IPS DF 4.7 (cell line): ENCODE measurements at regions not wholly inside any gene's neighbourhood (a gene's known extent, or its start where the extent isn't known, plus 50 kb on each side); places are given as distances from the start of the nearest gene placed in this dataset.

Experiments
- DNase-seq: peaks from one replicate; pipeline ENCODE4 v3.0.0-alpha.2; 2013; ENCODE audit warnings: low spot score; ENCODE audit errors: extremely low read depth

DNA sequence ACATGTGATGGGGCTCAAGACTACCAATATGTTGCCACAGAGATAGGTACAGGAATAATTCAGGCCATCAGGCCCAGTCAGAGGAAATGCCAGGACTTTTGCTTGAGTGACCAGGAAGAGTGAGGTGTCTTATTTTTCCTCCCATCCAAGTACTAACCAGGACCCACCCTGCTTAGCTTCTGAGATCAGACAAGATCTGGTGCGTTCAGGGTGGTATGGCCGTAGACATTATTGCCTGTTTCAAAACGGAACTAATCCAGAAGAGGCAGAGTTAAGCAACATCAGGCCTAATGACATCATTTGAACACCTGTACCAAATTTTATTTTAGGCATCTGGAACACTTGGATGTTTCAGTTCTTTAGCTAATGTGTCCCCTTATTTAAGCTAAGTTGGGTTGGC lies 205.5 kb upstream of the POU2AF2 start:
- DNase-seq = no peak

DNA sequence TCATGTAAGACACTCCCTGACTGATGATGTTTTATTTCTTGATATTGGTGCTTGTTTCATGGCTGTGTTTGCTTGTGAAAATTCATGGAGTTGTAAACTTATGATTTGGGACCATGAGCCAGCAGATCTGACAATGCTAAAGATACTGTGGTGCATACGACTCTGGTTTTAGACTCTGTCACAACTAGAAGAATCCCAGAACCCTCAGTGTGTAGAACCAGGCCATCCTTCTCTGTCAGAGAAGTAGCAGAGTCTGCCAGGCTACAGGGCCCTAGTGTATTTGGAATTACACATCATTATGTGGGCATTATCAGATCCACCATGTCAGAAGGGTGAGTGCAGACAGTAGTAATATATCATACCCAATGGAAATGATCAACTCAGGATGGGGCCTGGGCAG lies 209.8 kb upstream of the POU2AF2 start:
- no peak for DNase-seq

DNA sequence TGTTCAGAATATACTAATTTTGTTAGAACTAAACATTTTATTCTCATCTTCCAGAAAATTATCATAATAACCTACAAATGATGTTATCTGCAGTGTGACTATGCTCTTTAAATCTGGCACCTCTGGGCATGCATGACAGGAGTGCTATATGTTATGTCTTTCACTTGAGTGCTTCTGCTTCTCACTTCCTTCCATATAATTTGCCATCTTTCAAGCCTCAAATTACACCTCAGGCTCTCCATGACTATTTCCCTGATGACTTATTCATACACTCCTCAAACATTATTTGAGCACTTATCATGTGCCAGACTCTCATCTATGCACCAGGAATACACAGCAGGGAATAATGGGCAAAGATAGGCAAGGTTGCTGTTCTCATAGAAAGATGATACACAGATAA lies 219.3 kb upstream of the POU2AF2 start:
- no peak for DNase-seq

DNA sequence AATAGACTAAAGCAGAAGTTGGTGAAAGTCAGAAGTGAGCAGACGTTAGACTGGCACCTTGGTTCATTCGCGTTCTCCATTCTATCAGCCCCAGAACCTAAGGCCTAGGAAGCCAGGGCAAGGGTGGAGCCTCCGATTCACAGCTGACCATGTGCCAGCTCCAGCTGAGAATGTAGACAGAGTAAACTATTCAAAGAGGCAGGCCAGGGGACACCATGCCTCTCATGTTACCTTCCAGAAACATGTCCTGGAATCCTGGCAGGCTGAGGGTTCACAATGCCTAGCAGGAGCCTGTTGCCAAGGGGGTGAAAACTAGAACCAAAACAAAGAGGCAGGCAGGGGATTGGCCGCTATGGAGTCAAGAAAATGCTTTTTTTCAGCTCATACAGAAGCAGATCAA lies 224.4 kb upstream of the POU2AF2 start:
- DNase-seq = no peak

DNA sequence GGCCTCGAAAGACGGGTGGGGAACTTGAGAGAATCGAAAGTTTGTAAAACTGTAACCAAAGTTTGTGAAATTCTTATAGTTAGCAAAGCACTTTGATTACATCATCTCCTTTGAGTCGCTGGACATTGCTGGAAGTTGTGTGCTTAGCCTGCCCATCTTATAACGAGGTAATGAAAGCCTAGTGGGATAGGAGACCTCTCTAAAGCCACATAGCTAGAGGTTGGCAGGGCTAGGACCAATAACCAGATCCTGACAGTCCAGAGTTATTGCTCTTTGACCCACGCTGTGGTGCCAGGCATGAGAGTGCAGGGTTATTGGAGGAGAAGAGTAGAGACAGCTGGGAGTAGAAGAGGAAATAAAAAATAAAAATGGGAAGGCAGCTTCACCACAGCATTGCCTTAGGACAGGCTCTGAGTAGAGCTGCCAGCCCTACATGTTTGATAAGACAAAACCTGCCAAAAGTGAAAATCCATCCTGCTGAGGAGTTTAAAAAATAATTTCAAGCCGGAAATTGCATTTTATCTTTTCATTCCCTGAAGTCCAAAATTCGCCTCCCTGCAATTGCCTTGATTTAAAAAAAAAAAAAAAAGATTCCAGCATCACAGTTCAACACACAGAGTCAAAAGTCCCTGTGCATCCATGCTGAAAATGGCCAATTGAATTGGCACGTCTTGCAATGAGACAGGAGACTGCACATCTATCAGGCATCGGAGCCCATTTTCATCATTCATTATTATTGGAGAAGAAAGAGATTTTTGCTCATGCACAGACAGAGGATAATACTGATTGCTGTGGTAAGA lies 225.5 kb upstream of the POU2AF2 start:
- no peak for DNase-seq

DNA sequence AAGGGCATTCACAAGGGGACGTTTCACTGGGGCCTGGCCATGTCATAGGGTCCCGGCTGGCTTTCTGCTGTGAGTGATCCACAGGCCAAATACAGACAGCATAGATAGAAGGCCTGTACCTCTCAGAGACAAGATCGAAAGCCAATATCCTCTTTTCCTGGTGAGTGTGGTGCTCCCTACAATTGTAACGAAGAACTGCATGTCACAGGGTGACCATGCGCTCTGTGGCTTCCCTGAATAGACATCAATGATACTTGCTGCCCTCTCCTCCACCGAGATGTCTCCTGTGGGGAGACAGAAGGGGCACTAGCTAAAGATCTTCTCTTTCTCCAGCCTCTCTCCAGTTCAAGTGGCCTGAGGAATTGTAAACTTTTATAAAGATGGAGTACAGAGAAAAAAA lies 226.1 kb upstream of the POU2AF2 start:
- DNase-seq = no peak

DNA sequence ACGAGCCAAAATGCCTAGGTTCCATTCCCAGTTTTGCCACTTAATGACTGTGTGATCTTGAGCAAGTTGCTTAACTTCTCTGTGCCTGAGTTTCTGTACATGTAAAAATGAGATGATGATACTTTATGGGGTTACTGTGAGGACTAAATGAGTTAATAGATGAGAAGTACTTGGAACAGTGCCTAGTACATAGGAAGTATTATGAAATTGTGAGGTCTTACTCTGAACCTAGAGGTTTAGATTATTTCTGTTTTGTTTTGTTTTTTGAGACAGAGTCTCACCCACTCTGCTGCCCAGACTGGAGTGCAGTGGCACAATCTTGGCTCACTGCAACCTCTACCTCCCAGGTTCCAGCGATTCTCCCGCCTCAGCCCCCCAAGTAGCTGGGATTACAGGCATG lies 227.0 kb upstream of the POU2AF2 start:
- no peak for DNase-seq

DNA sequence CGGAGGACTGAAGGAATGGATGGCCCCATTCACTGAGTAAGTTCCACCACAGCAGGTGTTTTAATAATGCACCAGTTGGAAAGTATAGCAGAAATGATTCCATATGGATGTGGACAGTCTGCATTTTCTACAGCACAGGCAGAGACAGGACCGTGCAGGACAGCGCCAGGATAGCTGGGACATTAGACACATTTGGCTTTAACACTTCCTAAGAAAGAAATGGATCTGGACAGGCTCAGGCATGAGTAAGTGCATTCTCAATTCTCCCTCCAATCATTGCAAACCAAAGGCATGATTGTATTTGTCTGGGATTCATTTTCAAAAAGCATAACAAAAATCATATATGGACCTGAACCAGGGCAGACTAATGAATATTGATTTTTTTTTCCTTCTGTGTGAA lies 233.0 kb upstream of the POU2AF2 start:
- DNase-seq = no peak

DNA sequence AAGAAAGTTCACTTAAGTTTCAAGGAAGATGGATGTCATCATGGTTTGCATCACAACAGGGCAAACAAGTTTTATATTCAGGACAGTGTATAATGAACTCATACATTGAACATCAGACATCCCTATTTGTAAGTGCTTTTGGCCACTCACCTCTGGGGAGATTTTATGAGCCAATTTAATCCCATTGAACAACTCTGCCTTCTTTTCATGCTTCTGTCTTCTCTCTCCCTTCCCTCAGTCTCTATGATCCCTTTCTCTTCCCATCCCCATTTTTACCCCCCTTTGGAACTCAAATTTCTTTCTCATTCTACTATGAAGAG lies 234.3 kb upstream of the POU2AF2 start:
- no peak for DNase-seq

DNA sequence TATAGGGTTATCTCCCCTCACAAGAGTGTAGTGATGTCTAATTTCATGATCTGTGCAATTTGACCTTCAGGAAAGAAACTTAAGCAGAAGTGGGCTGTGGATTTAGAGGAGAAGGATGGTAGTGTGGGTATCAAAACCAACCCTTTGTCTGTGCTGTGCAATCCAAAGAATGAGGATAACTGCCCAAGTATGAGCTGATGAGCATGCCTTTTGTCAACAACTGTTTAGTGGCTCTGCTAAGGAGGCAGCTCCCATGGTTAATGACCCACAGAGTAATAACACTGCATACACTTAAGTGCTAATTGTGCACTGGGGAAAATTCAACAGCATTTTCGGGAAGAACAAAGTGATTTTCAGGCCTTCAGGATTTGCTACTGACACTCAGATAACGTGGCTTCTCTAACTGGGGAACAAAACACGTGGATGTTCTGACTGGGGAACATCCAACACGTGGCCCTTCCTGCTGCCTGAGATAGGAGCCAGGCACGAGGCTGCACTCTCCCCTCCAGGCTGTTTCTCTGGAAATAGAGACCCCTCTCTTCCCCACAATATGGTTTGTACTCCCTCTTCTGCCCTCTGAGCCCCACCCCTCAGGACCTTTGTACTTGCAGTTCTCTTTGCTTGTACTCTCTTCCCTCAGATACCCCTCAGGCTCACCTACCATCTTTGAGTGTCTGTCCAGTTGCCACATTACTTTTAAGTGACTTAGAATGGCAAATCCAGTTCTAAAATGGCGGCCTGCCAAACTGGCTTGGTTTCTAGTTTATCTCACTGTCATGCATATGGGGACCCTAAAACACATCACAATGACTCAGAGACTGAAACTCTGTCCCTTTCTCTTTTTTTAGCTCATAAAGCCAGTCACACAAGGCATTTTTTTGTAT lies 234.9 kb upstream of the POU2AF2 start:
- no peak for DNase-seq

DNA sequence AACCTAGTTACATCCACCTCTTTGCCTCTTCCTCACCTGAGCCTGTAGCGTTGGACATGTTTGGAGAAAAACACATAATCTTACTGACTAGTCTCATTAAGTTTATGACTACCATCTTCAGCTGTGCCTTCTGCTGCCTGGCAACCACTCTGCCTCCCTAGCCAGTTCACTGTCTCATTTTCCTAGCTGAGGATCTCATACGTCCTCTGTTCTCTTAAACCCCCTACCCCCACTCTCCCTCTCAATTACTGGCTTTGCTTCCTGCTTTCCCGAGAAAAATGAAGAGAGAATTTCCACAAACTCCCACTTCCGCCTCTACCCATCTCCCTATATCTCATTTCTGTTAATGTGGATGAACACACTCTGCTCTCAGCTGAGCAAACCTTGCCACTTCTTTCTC lies 239.3 kb upstream of the POU2AF2 start:
- DNase-seq = no peak

DNA sequence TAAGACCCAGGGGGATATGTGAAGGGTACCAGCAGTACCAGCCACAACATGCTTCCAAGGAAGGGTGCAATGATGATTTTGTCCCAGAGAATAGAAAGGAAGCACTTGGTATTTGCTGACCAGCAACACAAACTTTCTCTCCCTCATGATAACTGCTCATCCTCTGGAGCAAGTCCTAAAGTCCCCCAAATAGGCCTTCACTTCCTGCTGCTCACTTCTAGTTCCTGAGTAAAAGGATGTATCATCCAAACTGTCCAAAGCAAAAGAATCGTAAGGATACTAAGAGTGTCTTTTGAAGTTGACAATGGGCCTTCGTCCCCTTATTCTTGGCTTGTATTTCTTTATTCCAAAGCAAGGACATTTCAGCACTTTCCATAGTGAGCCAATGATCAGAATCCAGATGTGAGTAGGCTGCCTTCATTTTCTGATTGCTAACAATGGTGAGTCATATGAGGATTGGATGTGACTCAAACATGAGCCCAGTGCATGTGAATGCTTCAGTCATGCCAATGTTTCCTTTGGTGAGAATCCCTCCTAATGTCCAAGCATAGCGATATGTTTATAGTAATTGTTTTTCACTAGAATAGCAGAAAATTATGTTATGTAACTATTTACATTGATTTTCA lies 243.4 kb upstream of the POU2AF2 start:
- no peak for DNase-seq

DNA sequence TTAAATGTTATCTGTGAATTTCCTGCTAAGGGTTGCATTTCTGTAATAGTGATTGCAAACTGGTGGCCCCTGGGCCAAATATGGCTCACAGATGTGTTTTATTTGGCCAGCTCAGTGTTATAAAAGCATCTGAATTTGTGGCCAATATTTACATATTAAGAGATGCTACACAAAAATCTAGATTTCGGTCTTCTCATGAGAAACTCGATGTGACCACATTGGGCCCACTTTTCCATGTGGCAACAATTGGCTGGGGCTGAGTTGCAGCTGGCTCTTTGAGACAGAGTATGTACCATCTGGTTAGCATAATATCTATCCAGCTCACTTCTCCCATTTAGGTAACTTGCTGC lies 244.5 kb upstream of the POU2AF2 start:
- DNase-seq = no peak

DNA sequence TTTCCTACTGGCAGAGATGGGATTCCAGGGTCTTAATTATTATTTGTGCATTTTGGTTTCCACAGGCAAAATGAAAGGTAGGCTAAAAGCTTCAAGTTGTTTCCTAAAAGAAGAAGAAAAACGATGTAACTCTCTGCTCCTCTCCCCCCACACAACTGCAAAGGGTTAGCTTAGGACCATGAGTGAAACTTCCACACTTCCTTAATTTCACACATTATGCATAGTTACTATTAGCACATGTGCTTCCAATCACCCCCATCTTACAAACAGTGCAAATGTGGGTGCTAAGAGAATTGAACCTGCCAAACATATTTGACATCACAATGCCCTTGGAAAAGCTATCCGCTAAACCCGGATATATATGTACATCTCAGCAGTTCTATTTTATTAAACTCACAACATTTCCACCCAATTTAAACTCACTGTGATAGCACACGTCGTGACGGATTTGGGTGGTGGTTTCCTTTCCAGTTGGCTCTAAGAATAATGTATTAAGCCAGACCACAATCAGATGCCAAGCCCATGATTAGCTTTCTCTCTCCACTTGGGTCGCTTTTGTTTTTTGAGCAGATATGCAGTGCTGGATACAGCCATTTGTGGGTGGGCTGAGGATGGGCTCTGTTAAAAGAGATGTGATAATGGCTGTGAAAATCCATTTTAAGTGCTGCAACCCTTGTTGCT lies 245.0 kb upstream of the POU2AF2 start:
- no peak for DNase-seq

DNA sequence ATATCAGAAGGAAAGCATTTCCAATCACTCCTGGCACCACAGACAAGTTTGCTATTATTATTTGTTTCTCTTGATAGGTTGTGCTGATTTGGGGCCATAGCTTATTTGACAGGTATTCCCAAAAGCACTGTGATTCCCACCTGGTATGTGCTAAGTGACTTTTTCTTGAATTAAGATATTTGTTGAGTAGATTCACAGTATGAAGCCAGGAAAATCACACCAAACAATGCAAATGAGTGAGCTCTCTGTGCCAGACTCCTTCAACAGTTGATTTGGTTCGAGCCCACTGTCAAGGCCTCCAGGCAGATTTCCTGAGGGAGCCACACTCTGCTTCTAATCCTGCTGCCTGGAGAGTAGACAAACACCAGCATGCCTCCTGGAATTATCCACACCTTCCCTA lies 253.0 kb upstream of the POU2AF2 start:
- DNase-seq = no peak

DNA sequence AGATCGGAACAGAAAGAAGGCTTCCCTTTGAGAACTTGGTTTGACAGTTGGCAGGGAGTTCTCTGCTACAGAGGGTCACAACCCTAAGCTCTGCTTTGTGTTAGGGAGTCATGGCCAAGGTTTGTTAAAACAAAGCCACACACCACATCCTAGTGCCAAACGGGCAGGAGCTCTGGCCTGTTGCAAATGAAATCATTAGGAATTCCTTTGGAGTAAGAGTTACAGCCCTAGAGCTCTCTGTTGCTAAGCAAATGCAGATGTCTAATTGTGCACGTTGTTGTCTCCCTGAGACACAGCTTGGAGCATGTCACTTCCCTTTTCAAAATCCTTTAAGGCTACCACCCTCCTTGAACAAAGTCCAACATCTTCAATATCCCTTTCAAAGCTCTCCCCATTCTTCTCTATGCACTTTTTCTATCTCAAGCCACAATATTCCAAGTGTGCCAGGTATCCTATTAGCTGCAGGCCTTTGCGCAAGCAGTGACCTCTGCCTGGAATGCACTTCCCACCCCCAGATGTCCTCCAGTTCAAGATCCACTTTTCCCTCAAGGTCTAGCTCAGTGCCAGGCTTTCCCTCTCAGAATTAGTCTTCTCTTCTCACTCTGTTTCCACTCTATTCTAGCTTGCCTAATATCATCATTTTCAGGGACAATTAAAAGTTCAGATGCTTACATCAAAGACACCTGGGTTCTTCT lies 253.7 kb upstream of the POU2AF2 start:
- no peak for DNase-seq

DNA sequence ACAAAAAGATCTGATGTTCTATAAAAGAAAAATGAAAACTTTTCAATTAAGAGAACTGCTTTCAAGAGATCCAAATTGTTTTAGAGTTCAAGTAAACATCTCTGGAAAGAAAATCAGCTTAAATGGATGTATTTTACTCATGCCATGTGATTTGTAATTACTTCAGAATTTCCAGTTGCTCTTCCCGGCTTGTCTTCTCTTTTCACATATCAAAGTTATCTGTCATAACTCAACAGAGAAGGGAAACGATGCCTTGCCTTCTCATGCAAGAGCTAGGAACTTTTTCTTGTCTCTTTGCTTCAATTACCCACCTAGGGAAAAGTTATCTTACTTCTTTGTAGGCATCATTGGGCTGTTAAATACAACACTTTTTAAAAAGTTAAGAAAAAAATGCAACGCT lies 255.2 kb upstream of the POU2AF2 start:
- no peak for DNase-seq

DNA sequence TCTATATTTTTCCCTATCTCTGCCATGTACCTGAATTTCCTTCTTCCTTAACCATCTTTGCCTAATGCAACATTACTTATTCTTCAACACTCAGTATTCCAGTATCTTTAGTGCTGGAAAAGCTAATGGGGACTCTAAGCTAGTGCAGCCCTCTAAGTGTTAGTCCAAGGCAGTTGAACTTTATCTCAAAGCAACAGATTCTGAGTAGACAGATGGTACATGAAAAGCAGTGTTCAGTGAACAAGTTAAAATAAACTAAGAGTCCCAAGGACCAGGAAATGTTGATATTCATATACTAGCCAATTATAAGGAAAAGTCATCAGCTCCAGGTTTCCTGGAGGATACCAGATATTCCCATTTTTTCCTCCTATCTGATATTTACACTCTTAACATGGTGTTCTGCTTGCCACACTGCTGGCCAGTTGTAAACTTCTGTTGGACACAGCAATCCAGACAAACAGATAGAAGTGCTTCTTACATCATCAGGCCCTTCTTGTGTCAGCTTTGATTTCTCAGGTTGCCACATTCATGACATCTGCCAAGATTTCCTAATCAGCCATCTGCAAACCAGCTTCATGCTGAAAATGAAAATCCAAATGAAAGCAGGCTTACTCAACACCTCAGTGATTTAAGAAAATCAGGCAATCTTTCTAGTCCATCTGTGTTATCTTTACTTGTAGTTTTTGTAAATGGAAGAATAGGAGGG lies 255.9 kb upstream of the POU2AF2 start:
- no peak for DNase-seq

DNA sequence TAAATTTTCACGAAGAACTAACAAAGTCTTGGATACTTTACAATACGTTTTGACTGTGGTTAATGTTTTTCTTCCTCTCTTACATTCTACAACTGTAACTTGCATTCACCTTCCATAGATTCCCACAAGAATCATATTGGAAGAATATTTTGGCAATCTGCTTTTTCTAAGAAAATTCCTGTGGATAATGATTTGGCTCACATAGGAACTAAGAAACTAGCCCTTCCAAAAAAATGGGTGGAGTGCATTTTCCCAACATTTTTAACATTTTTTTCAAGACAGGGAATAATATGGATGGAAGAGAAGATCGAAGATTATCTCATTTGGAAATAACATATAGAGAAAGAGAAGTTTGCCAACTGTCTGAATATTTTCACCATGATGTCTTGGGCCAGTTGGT lies 256.9 kb upstream of the POU2AF2 start:
- no peak for DNase-seq

DNA sequence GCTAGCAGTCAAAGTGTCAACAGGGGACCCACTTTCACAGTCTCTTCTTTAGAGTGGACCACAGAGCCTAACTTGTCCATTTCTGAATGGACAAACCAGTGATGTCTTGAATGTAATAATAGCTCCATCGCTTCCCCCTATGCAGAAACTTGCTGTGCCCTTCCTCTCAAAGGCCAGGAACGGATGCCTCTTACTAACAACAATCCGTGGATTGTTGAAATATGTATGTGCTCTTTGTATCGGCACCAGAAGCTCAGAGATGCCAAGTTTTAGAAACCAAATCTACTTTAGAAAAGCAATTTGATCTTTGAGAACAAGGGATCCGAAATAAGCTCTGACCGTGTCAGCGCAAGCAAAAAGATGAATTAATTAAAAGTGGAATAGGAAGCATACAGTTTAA lies 259.5 kb upstream of the POU2AF2 start:
- DNase-seq = no peak

DNA sequence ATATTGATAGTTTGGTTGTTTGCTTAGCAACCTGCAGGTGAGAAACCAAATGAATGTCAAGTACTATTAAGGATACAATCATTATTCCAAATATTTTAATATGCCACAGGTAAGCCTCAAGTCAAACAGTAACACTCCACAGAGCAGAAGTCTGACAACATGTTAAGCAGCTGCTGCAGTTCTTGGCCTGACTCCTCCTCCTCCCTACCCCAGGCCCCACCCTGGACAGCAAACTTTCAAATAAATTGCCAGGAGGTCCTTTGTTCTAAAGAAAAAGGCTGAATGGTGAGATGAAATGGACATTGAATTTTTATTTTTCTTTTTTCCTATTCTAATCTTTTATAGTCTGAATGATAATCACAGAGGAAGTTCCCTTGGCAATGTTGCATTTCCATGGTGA lies 260.0 kb upstream of the POU2AF2 start:
- DNase-seq = no peak
